HG03045 (cell line): ENCODE measurements at regions not wholly inside any gene's neighbourhood (a gene's known extent, or its start where the extent isn't known, plus 50 kb on each side); places are given as distances from the start of the nearest gene placed in this dataset.

Experiments used
- ATAC-seq: cut with Tn5 transposase; IDR thresholded peaks from one replicate; pipeline ENCODE4 v1.9.1; 2021; ENCODE audit warnings: mild to moderate bottlenecking, moderate library complexity; ENCODE audit not compliant: unreplicated experiment

GRCh38 chr9:16193066-16193465, 640.2 kb downstream of the CCDC171 start:
- no peak for ATAC-seq

GRCh38 chr9:16196206-16196605, 643.4 kb downstream of the CCDC171 start:
- ATAC-seq = no peak

- no peak for ATAC-seq
Observed at GRCh38 chr9:16197578-16198370, 644.9 kb downstream of the CCDC171 start.

GRCh38 chr9:16198996-16199395, 646.2 kb downstream of the CCDC171 start:
- ATAC-seq = no peak

- ATAC-seq = no peak
Observed at GRCh38 chr9:16202221-16202620, 649.4 kb downstream of the CCDC171 start.

- ATAC-seq = no peak
Observed at GRCh38 chr9:16202914-16203728, 650.3 kb downstream of the CCDC171 start.

GRCh38 chr9:16203729-16204573, 651.1 kb downstream of the CCDC171 start:
- no peak for ATAC-seq

- ATAC-seq = no peak
Observed at GRCh38 chr9:16205455-16205854, 652.6 kb downstream of the CCDC171 start.

- ATAC-seq = no peak
Observed at GRCh38 chr9:16206518-16206917, 653.7 kb downstream of the CCDC171 start.

GRCh38 chr9:16207161-16207560, 654.3 kb downstream of the CCDC171 start:
- no peak for ATAC-seq

GRCh38 chr9:16210440-16210839, 657.6 kb downstream of the CCDC171 start:
- ATAC-seq = no peak

GRCh38 chr9:16211946-16212345, 658.5 kb downstream of the BNC2 start:
- ATAC-seq = no peak

GRCh38 chr9:16213781-16214515, 656.5 kb downstream of the BNC2 start:
- ATAC-seq = no peak

- ATAC-seq = no peak
Observed at GRCh38 chr9:16214677-16215352, 655.7 kb downstream of the BNC2 start.

GRCh38 chr9:16215353-16215680, 655.2 kb downstream of the BNC2 start:
- ATAC-seq = no peak

- ATAC-seq = no peak
Observed at GRCh38 chr9:16217943-16218701, 652.3 kb downstream of the BNC2 start.

- ATAC-seq = no peak
Observed at GRCh38 chr9:16221366-16221765, 649.1 kb downstream of the BNC2 start.

- ATAC-seq = no peak
Observed at GRCh38 chr9:16221822-16222547, 648.5 kb downstream of the BNC2 start.
